Neural cell (in vitro differentiated cells): ENCODE measurements at regions not wholly inside any gene's neighbourhood (a gene's known extent, or its start where the extent isn't known, plus 50 kb on each side); places are given as distances from the start of the nearest gene placed in this dataset.

Source experiments
- H2AFZ ChIP-seq: fragments of 200-600, 300-800 bp; sonication (generic), shearing (Covaris generic); 2 replicates; pipeline ENCODE4 v1.6.0; 2014; ENCODE audit warnings: low read depth, mild to moderate bottlenecking, antibody characterized with exemption, low read length, moderate library complexity
- H3F3A ChIP-seq: fragments of 200-600 bp; shearing (Covaris generic); 2 replicates; pipeline ENCODE4 v1.6.1; 2016; ENCODE audit warnings: mild to moderate bottlenecking, moderate library complexity, mixed read lengths, antibody characterized with exemption, low read length; ENCODE audit not compliant: insufficient read depth, poor library complexity, severe bottlenecking
- H3K27ac ChIP-seq: fragments of 200-600, 300-800 bp; sonication (generic), shearing (Covaris generic); 2 replicates; pipeline ENCODE4 v1.5.1; 2014; ENCODE audit warnings: mild to moderate bottlenecking, low read length, moderate library complexity
- H3K27me3 ChIP-seq: fragments of 300-800, 200-600 bp; sonication (generic), shearing (Covaris generic); 2 replicates; pipeline ENCODE4 v1.6.0; 2014; ENCODE audit warnings: mild to moderate bottlenecking, low read depth, low read length, moderate library complexity; ENCODE audit not compliant: insufficient read depth
- H3K36me3 ChIP-seq: fragments of 300-800, 200-600 bp; sonication (generic), shearing (Covaris generic); 2 replicates; pipeline ENCODE4 v1.5.1; 2014; ENCODE audit warnings: mild to moderate bottlenecking, antibody characterized with exemption, low read length, moderate library complexity; ENCODE audit not compliant: insufficient read depth
- H3K4me2 ChIP-seq: fragments of 300-800, 200-600 bp; sonication (generic), shearing (Covaris generic); 2 replicates; pipeline ENCODE4 v1.6.0; 2014; ENCODE audit warnings: mild to moderate bottlenecking, low read length
- H3K4me3 ChIP-seq: fragments of 300-800, 200-600 bp; sonication (generic), shearing (Covaris generic); 2 replicates; pipeline ENCODE4 v1.5.1; 2014; ENCODE audit warnings: mild to moderate bottlenecking, low read length, moderate library complexity
- H3K79me2 ChIP-seq: fragments of 200-600 bp; shearing (Covaris generic); replicated peaks from 2 replicates; pipeline ENCODE4 v1.6.0; 2014; ENCODE audit warnings: mild to moderate bottlenecking, low read length, moderate library complexity; ENCODE audit not compliant: insufficient read depth
- H3K9ac ChIP-seq: fragments of 300-800, 200-600 bp; sonication (generic), shearing (Covaris generic); 2 replicates; pipeline ENCODE4 v1.6.1; 2016; ENCODE audit warnings: mild to moderate bottlenecking, low read length, mixed read lengths
- H3K9me2 ChIP-seq: fragments of 200-600 bp; shearing (Covaris generic); 2 replicates; pipeline ENCODE4 v1.6.1; 2016; ENCODE audit warnings: mild to moderate bottlenecking, low read length, mixed read lengths; ENCODE audit not compliant: insufficient read depth
- H3K9me3 ChIP-seq: fragments of 200-600, 300-800 bp; sonication (generic), shearing (Covaris generic); 2 replicates; pipeline ENCODE4 v1.6.1; 2016; ENCODE audit warnings: mild to moderate bottlenecking, mixed run types, low read length, moderate library complexity, mixed read lengths
- H4K20me1 ChIP-seq: fragments of 200-600 bp; shearing (Covaris generic); 2 replicates; pipeline ENCODE4 v1.6.1; 2016; ENCODE audit warnings: mild to moderate bottlenecking, mixed run types; ENCODE audit not compliant: insufficient read depth
- EP300 ChIP-seq: fragments of 450-650 bp; conservative IDR thresholded peaks from 2 replicates; pipeline ENCODE4 v1.6.1; 2014; ENCODE audit warnings: antibody characterized with exemption, mild to moderate bottlenecking, moderate library complexity; ENCODE audit not compliant: poor library complexity, severe bottlenecking
- EZH2 ChIP-seq: fragments of 200-600, 300-800 bp; shearing (Covaris generic), sonication (generic); IDR thresholded peaks from 2 replicates; pipeline ENCODE4 v1.6.1; 2014; ENCODE audit warnings: antibody characterized with exemption, low read length, borderline replicate concordance, mild to moderate bottlenecking; ENCODE audit not compliant: insufficient read depth, poor library complexity, severe bottlenecking
- MXI1 ChIP-seq: fragments of 450-650 bp; conservative IDR thresholded peaks from 2 replicates; pipeline ENCODE4 v1.6.1; 2014; ENCODE audit warnings: antibody characterized with exemption, mild to moderate bottlenecking; ENCODE audit not compliant: poor library complexity, severe bottlenecking
- POLR2AphosphoS5 ChIP-seq: IDR thresholded peaks from 2 replicates; pipeline ENCODE4 v1.6.1; 2012
- RAD21 ChIP-seq: fragments of 450-650 bp; conservative IDR thresholded peaks from 2 replicates; pipeline ENCODE4 v1.6.1; 2014; ENCODE audit warnings: antibody characterized with exemption, mild to moderate bottlenecking, moderate library complexity
- SMC3 ChIP-seq: fragments of 450-650 bp; conservative IDR thresholded peaks from 2 replicates; pipeline ENCODE4 v1.6.1; 2014; ENCODE audit warnings: antibody characterized with exemption, mild to moderate bottlenecking, moderate library complexity; ENCODE audit not compliant: poor library complexity
- TAF1 ChIP-seq: IDR thresholded peaks from 2 replicates; pipeline ENCODE4 v1.6.1; 2012; ENCODE audit warnings: low read depth
- TF ChIP-seq, protein P1 (sequence below): IDR thresholded peaks from 2 replicates; pipeline ENCODE4 v1.6.1; 2012; ENCODE audit warnings: borderline replicate concordance
- TF ChIP-seq, protein P2 (sequence below): fragments of 450-650 bp; IDR thresholded peaks from 2 replicates; pipeline ENCODE4 v1.5.1; 2014; ENCODE audit warnings: antibody characterized with exemption, mild to moderate bottlenecking, moderate library complexity; ENCODE audit not compliant: poor library complexity, severe bottlenecking

DNA sequence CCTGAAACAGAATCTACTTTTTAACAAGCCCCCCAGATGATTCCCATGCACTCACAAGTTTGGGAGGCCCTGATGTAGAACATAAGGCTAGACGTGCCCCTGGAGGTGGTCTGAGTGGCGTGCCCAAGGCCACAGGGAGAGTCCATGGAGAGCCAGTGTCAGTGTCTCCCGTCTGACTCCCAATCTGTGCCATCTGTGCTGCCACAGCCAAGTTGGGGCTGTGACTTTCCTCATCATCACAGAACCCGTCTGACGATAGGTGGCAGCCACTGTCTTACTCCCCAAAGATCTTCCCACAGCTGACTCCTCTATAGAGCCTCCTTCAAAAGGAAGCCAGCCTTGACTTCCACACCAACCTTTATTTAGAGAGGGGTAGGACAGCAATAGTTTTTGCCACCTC lies 470.5 kb downstream of the SOX6 start:
- no peaks in the 10 kb centered on the region for H4K20me1 ChIP-seq
- no peak overlapping the region for H3K27ac ChIP-seq
- H3K36me3 ChIP-seq, result no peaks in the 10 kb centered on the region
- H3K9me2 ChIP-seq, result no peaks in the 10 kb centered on the region
- no peak overlapping the region for H3K9ac ChIP-seq
- H2AFZ ChIP-seq, result no peak overlapping the region
- H3K9me3 ChIP-seq, result no peaks in the 10 kb centered on the region
- H3K4me3 ChIP-seq, result no peak overlapping the region
- no peak overlapping the region for H3K4me2 ChIP-seq
- TF ChIP-seq EP300, result no peak
- TF ChIP-seq POLR2AphosphoS5, result no peak
- no peak for TF ChIP-seq RAD21
- TF ChIP-seq MXI1, result no peak
- TF ChIP-seq, protein P1, sequence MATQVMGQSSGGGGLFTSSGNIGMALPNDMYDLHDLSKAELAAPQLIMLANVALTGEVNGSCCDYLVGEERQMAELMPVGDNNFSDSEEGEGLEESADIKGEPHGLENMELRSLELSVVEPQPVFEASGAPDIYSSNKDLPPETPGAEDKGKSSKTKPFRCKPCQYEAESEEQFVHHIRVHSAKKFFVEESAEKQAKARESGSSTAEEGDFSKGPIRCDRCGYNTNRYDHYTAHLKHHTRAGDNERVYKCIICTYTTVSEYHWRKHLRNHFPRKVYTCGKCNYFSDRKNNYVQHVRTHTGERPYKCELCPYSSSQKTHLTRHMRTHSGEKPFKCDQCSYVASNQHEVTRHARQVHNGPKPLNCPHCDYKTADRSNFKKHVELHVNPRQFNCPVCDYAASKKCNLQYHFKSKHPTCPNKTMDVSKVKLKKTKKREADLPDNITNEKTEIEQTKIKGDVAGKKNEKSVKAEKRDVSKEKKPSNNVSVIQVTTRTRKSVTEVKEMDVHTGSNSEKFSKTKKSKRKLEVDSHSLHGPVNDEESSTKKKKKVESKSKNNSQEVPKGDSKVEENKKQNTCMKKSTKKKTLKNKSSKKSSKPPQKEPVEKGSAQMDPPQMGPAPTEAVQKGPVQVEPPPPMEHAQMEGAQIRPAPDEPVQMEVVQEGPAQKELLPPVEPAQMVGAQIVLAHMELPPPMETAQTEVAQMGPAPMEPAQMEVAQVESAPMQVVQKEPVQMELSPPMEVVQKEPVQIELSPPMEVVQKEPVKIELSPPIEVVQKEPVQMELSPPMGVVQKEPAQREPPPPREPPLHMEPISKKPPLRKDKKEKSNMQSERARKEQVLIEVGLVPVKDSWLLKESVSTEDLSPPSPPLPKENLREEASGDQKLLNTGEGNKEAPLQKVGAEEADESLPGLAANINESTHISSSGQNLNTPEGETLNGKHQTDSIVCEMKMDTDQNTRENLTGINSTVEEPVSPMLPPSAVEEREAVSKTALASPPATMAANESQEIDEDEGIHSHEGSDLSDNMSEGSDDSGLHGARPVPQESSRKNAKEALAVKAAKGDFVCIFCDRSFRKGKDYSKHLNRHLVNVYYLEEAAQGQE, result no peak
- TF ChIP-seq, protein P2, sequence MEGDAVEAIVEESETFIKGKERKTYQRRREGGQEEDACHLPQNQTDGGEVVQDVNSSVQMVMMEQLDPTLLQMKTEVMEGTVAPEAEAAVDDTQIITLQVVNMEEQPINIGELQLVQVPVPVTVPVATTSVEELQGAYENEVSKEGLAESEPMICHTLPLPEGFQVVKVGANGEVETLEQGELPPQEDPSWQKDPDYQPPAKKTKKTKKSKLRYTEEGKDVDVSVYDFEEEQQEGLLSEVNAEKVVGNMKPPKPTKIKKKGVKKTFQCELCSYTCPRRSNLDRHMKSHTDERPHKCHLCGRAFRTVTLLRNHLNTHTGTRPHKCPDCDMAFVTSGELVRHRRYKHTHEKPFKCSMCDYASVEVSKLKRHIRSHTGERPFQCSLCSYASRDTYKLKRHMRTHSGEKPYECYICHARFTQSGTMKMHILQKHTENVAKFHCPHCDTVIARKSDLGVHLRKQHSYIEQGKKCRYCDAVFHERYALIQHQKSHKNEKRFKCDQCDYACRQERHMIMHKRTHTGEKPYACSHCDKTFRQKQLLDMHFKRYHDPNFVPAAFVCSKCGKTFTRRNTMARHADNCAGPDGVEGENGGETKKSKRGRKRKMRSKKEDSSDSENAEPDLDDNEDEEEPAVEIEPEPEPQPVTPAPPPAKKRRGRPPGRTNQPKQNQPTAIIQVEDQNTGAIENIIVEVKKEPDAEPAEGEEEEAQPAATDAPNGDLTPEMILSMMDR, result no peak
- TF ChIP-seq SMC3, result no peak
- TF ChIP-seq TAF1, result no peak
- TF ChIP-seq EZH2, result no peak
- H3K27me3 ChIP-seq, result no peaks in the 10 kb centered on the region
- no peaks in the 10 kb centered on the region for H3K79me2 ChIP-seq
- H3F3A ChIP-seq, result no peaks in the 10 kb centered on the region

DNA sequence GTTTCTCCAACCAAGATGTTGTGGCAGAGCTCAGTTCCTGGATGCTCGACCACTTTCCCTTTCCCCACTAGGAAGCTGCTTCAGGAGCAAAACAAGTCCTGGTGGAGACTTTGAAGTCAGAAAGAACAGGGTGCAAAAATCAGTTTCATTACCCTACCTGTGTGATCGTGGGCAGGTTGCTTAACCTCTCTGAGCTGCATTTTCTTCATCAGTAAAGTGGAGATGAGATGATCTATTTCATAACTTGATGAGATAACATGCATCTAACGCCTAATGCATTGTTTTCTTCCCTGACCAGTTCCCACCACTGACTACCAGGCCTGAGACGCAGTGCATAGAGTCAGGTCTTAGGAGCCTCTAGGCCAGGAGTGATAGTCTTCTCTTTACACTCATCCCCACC lies 470.0 kb downstream of the SOX6 start:
- Histone ChIP-seq H3K27ac (no peak overlapping the region), H4K20me1 (no peaks in the 10 kb centered on the region), H3K4me3 (no peak overlapping the region), H3K9ac (no peak overlapping the region), H3K9me3 (no peaks in the 10 kb centered on the region), H3F3A (no peaks in the 10 kb centered on the region), H3K4me2 (no peak overlapping the region), H3K9me2 (no peaks in the 10 kb centered on the region), H3K36me3 (no peaks in the 10 kb centered on the region), H3K27me3 (no peaks in the 10 kb centered on the region), H3K79me2 (no peaks in the 10 kb centered on the region), H2AFZ (no peak overlapping the region)
- TF ChIP-seq EP300, result no peak

DNA sequence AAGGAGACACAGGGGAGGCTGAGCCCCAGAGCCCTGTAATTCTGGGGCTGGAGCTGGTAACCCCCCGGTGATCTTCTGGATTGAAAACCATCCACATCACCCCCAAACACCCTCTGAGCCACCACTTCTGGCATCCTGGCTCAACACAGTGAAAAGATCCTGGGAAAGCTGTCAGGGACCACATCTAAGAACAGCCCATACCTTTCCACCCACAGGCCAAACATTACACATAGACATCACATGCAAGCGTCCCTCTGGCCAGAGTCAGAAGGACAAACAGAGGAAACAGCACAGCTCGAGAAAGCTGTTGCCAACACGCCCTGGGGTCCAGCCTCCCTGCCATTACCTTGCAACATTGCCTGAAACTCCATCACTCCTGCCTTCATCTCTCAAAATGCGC lies 469.5 kb downstream of the SOX6 start:
- Histone ChIP-seq H3K4me2 (no peak overlapping the region), H3K9ac (no peak overlapping the region), H3K4me3 (no peak overlapping the region), H2AFZ (no peak overlapping the region), H4K20me1 (no peaks in the 10 kb centered on the region), H3F3A (no peaks in the 10 kb centered on the region), H3K27ac (no peak overlapping the region), H3K27me3 (no peaks in the 10 kb centered on the region), H3K36me3 (no peaks in the 10 kb centered on the region), H3K9me3 (no peaks in the 10 kb centered on the region), H3K9me2 (no peaks in the 10 kb centered on the region), H3K79me2 (no peaks in the 10 kb centered on the region)
- no peak for TF ChIP-seq EP300
- TF ChIP-seq, protein P2, result no peak
